ENCODE measurements at regions not wholly inside any gene's neighbourhood (a gene's known extent, or its start where the extent isn't known, plus 50 kb on each side); places are given as distances from the start of the nearest gene placed in this dataset.
"Not testable (repeated sequence)": the region's sequence is repeated elsewhere in the genome, so short reads cannot be mapped to it uniquely, and the experiment has no call there.

DNA sequence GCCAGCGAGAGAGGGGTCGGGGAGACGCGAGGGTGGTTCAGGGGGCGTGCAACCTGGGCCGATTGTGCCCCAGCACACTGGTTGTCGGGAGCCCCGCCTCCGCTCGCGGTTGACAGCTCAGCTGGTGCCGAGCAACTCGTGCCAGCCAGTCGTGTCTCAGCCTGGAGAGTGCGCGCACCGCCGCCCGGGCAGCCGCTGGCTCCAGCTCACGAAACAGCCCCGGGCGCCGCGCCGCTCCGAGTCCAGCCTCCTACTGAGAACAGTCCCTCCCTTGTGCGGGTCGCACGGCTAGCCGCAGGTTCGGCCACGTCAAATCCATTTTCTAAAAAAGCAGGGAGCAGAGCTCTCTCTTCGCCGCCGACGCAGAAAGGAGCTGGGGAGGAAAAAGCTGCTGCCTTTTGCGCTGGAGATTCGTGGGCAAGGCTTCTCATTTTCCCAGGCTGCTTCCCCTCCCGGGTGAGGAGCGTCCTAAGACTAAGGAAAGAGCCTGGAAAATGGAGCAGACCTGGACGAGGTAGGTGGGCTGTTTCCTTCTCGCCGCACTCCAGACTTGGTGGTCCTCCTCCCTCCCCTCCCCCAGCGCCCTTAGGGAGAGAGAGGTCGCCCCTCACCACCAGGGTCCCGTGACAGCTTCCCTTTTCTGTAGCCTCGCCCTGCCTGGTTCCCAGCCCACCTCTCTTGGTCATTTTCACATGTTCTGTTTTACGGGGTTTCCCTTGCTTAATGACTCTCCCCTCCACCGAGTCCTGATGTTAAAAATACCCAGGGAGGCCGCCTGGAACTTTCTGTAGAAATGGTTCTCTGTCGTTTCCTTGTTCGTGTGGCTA is 56.7 kb upstream of the SEC22B start:
- not testable (repeated sequence) for H3K4me1 ChIP-seq (ENCODE audit: insufficient read depth, low read length); H4K20me1 ChIP-seq (ENCODE audit: insufficient read depth, low read length); H3K27me3 ChIP-seq (ENCODE audit: insufficient read depth, low read length); H3K79me2 ChIP-seq (ENCODE audit: insufficient read depth, low read length); H3K4me3 ChIP-seq (ENCODE audit: insufficient read depth, low read length); H3K9me3 ChIP-seq (ENCODE audit: low read depth, low read length); H3K4me2 ChIP-seq (ENCODE audit: insufficient read depth, low read length); DNase-seq (ENCODE audit: insufficient read length, low spot score, missing footprints); H2AFZ ChIP-seq (ENCODE audit: low read length); H3K36me3 ChIP-seq (ENCODE audit: insufficient read depth, low read length); H3K27ac ChIP-seq (ENCODE audit: low read depth, low read length)

DNA sequence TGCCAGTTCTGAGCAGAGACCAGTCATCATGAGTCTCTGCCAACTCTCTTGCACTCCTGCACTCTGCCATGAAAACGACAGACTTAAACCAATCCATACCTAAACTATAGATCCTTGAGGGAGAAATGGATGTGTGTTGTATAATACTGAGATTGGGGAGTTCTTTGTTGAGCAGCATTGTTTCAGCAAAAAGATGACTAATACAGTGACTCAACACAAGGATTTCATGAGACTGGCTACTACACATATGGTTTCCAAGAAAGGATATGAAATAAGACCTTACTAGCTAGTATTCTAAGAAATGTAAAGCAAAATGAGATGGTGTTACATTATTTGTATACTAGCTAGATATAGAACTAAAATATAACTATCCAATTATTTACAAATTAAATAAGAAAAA is 53.5 kb upstream of the SEC22B start:
- H3K36me3 ChIP-seq (ENCODE audit: insufficient read depth, low read length); H3K4me2 ChIP-seq (ENCODE audit: insufficient read depth, low read length); H3K27ac ChIP-seq (ENCODE audit: low read depth, low read length); H3K27me3 ChIP-seq (ENCODE audit: insufficient read depth, low read length); H3K9me3 ChIP-seq (ENCODE audit: low read depth, low read length); H2AFZ ChIP-seq (ENCODE audit: low read length); H3K79me2 ChIP-seq (ENCODE audit: insufficient read depth, low read length); H3K4me3 ChIP-seq (ENCODE audit: insufficient read depth, low read length); H4K20me1 ChIP-seq (ENCODE audit: insufficient read depth, low read length); H3K4me1 ChIP-seq (ENCODE audit: insufficient read depth, low read length); DNase-seq (ENCODE audit: insufficient read length, low spot score, missing footprints): not testable (repeated sequence)

Small RNA genes lying in the stretch of these regions (small RNA-seq; reads per million reads assigned to genes)
- 7.4 reads per million, percentile 90 among the genes with 10 or more reads in this experiment for gene RF00003

All from osteoblast (primary cell).